ENCODE measurements at regions not wholly inside any gene's neighbourhood (a gene's known extent, or its start where the extent isn't known, plus 50 kb on each side); places are given as distances from the start of the nearest gene placed in this dataset.

DNA sequence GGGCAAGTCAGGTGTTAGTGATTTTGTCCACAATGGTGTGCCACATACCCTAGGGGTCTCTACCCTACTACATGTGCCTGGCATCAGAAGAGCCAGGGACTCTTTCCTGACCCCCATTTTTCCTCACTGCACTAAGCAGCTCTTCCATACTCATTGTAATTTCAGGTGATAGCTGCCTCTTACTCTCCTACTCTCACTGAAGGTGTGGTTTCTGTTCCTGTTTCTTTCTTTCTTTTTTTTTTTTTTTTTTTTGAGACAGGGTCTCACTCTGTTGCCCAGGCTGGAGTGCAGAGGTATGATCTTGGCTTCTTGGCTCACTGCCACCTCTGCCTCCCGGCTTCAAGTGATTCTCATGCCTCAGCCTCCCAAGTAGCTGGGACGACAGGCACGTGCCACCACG is 164.9 kb upstream of the USP9X start:
- no peak for FAIRE-seq
- no peak overlapping the region for H3K4me2 ChIP-seq (ENCODE audit: control insufficient read depth, insufficient read depth)
- no peaks in the 10 kb centered on the region for H3K79me2 ChIP-seq (ENCODE audit: control insufficient read depth, insufficient read depth, low read length)
- H2AFZ ChIP-seq (ENCODE audit: control insufficient read depth, low read depth, low read length), result no peak overlapping the region
- H3K27ac ChIP-seq (ENCODE audit: control insufficient read depth, insufficient read depth), result no peak overlapping the region
- SMC1A ChIA-PET (ENCODE audit: uncharacterized antibody, unreplicated experiment), result interaction anchor here (0.7 to 1.9 kb wide), 3 partner anchors 11 to 197 kb away, joined by 3 to 6 read pairs (median 3); no protein-coding TSS in a partner anchor
- no peaks in the 10 kb centered on the region for H3K36me3 ChIP-seq (ENCODE audit: control insufficient read depth in 2 of 2, insufficient read depth in 2 of 2, low read length in 1 of 2)
- no peaks in the 10 kb centered on the region for H3K4me1 ChIP-seq (ENCODE audit: control insufficient read depth, insufficient read depth, low read length)
- peaks cover 2% of the 10 kb centered on the region; the same call in 2 of the 3 replicates for H3K9me3 ChIP-seq (replicated peaks; ENCODE audit: control insufficient read depth, insufficient read depth, low read length)
- POLR2A ChIA-PET, result interaction anchor here (0.9 kb wide), 1 partner anchor 19 kb away, joined by 3 read pairs; no protein-coding TSS in a partner anchor
- ATAC-seq, result peak; percentile 43
- CTCF ChIA-PET, result interaction anchor here (0.9 to 3.0 kb wide), 5 partner anchors 43 to 376 kb away, joined by 3 to 7 read pairs (median 6); no protein-coding TSS in a partner anchor
- H3K9ac ChIP-seq (ENCODE audit: control insufficient read depth, insufficient read depth, low read length), result no peak overlapping the region
- no TSS peak for BruUV-seq (replicated peaks)
- TF ChIP-seq ASH2L (IDR thresholded peaks at IDR 0.05; ENCODE audit: borderline replicate concordance, low read depth) (no peak), SPI1 (IDR thresholded peaks at IDR 0.05; ENCODE audit: borderline replicate concordance, insufficient read depth, low read depth, low read length) (peak; percentile 47; the same call in 1 of the 2 replicates), ZNF384 (IDR thresholded peaks at IDR 0.05; ENCODE audit: borderline replicate concordance, low read depth, low read length) (peak; percentile 34; the same call in 1 of the 2 replicates), EGR1 (IDR thresholded peaks at IDR 0.05; ENCODE audit: borderline replicate concordance in 1 of 2, low read depth in 2 of 2, low read length in 2 of 2) (no peak), USF1 (IDR thresholded peaks at IDR 0.05; ENCODE audit: borderline replicate concordance, extremely low read length, insufficient read depth, low read depth, low read length) (no peak), RAD21 (IDR thresholded peaks at IDR 0.05; ENCODE audit: insufficient read depth, low read depth, low read length) (no peak), BCL3 (IDR thresholded peaks at IDR 0.05; ENCODE audit: borderline replicate concordance, insufficient read depth, low read depth, low read length, poor library complexity, severe bottlenecking) (no peak)
- TF ChIP-seq, protein P1, sequence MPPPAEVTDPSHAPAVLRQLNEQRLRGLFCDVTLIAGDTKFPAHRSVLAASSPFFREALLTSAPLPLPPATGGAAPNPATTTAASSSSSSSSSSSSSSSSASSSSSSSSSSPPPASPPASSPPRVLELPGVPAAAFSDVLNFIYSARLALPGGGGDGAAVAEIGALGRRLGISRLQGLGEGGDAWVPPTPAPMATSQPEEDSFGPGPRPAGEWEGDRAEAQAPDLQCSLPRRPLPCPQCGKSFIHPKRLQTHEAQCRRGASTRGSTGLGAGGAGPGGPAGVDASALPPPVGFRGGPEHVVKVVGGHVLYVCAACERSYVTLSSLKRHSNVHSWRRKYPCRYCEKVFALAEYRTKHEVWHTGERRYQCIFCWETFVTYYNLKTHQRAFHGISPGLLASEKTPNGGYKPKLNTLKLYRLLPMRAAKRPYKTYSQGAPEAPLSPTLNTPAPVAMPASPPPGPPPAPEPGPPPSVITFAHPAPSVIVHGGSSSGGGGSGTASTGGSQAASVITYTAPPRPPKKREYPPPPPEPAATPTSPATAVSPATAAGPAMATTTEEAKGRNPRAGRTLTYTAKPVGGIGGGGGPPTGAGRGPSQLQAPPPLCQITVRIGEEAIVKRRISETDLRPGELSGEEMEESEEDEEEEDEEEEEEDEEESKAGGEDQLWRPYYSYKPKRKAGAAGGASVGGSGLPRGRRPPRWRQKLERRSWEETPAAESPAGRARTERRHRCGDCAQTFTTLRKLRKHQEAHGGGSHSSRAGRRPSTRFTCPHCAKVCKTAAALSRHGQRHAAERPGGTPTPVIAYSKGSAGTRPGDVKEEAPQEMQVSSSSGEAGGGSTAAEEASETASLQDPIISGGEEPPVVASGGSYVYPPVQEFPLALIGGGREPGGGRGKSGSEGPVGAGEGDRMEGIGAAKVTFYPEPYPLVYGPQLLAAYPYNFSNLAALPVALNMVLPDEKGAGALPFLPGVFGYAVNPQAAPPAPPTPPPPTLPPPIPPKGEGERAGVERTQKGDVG (CRISPR knock-in tag; IDR thresholded peaks at IDR 0.05), result no peak
- no peaks in the 10 kb centered on the region for H4K20me1 ChIP-seq (ENCODE audit: control insufficient read depth, insufficient read depth)
- WGBS (ENCODE audit: insufficient coverage, insufficient replicate concordance, low lambda C conversion rate, missing lambda C conversion rate), result 98% methylated on average over 4 of the region's 4 CpGs
- in situ Hi-C loops (cut with MboI) (no loop called here), intact Hi-C loops (cut with micrococcal nuclease; ENCODE audit: unreplicated experiment) (loop anchor here (10.0 kb wide), 1 partner anchor 266 kb away; no protein-coding TSS in a partner anchor)
- DNase-seq (ENCODE audit: low read depth, low spot score), result no peak
- no peak overlapping the region for H3K4me3 ChIP-seq
- RAD21 ChIA-PET (ENCODE audit: unreplicated experiment), result interaction anchor here (1.0 kb wide), 1 partner anchor 12 kb away, joined by 3 read pairs; no protein-coding TSS in a partner anchor
- no peaks in the 10 kb centered on the region for H3K27me3 ChIP-seq (replicated peaks in 1 of 2; ENCODE audit: control insufficient read depth in 2 of 2, insufficient read depth in 2 of 2, low read length in 1 of 2)
